Osteoblast (primary cell): ENCODE measurements at regions not wholly inside any gene's neighbourhood (a gene's known extent, or its start where the extent isn't known, plus 50 kb on each side); places are given as distances from the start of the nearest gene placed in this dataset.

Experiments
- DNase-seq: peaks from one replicate; pipeline ENCODE4 v3.0.0; 2011; ENCODE audit warnings: low spot score, mixed read lengths; ENCODE audit not compliant: insufficient read length; ENCODE audit errors: missing footprints
- H2AFZ ChIP-seq: 2 replicates; pipeline ENCODE4 v1.6.0; 2011; ENCODE audit warnings: mild to moderate bottlenecking, low read length
- H3K27ac ChIP-seq: 2 replicates; pipeline ENCODE4 v1.5.1; 2011; ENCODE audit warnings: mild to moderate bottlenecking, low read depth, low read length, moderate library complexity
- H3K27me3 ChIP-seq: 2 replicates; pipeline ENCODE4 v1.6.0; 2012; ENCODE audit warnings: mild to moderate bottlenecking, control low read depth, inconsistent platforms, low read length, moderate library complexity; ENCODE audit not compliant: insufficient read depth
- H3K36me3 ChIP-seq: 2 replicates; pipeline ENCODE4 v1.5.1; 2011; ENCODE audit warnings: mild to moderate bottlenecking, low read length, control low read depth, moderate library complexity; ENCODE audit not compliant: insufficient read depth
- H3K4me1 ChIP-seq: 2 replicates; pipeline ENCODE4 v1.5.1; 2011; ENCODE audit warnings: mild to moderate bottlenecking, low read length, control low read depth, moderate library complexity; ENCODE audit not compliant: insufficient read depth
- H3K4me2 ChIP-seq: 2 replicates; pipeline ENCODE4 v1.6.0; 2011; ENCODE audit warnings: mild to moderate bottlenecking, low read length; ENCODE audit not compliant: insufficient read depth
- H3K4me3 ChIP-seq: fragments of 200-600 bp; sonication (generic); 3 replicates; pipeline ENCODE4 v1.5.1; 2012; ENCODE audit warnings: mild to moderate bottlenecking, low read length, inconsistent platforms; ENCODE audit not compliant: insufficient read depth
- H3K79me2 ChIP-seq: 2 replicates; pipeline ENCODE4 v1.6.0; 2012; ENCODE audit warnings: mild to moderate bottlenecking, low read length, control low read depth, inconsistent platforms; ENCODE audit not compliant: insufficient read depth
- H3K9me3 ChIP-seq: 2 replicates; pipeline ENCODE4 v1.5.1; 2011; ENCODE audit warnings: low read depth, low read length, control low read depth
- H4K20me1 ChIP-seq: 2 replicates; pipeline ENCODE4 v1.6.0; 2012; ENCODE audit warnings: mild to moderate bottlenecking, low read length, control low read depth; ENCODE audit not compliant: insufficient read depth
- TF ChIP-seq, protein P1 (sequence below): IDR thresholded peaks from 2 replicates; pipeline ENCODE4 v1.5.1; 2011; ENCODE audit warnings: mild to moderate bottlenecking, low read depth, low read length, moderate library complexity; ENCODE audit errors: extremely low read depth

DNA sequence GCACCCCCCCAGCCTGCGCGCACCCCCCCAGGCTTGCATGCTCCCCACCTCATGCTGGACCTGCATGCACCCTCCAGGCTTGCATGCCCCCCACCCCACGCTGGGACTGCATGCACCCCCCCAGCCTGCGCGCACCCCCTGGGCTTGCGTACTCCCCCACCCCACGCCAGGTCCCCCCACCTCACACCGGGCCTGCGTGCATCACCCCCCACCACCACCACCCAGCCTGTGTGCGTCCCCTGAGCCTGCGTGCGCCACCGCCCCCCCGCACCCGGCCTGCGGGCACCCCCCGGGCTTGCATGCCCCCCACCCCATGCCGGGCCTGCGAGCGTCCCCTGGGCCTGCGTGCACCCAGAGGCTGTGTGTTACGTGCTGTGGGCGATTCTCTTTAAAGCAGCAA is 61.0 kb upstream of the SLCO4A1 start:
- no peak overlapping the region for H3K27ac ChIP-seq
- H3K27me3 ChIP-seq = peaks cover 50% of the 10 kb centered on the region
- no peaks in the 10 kb centered on the region for H3K79me2 ChIP-seq
- no peaks in the 10 kb centered on the region for H3K4me1 ChIP-seq
- TF ChIP-seq, protein P1, sequence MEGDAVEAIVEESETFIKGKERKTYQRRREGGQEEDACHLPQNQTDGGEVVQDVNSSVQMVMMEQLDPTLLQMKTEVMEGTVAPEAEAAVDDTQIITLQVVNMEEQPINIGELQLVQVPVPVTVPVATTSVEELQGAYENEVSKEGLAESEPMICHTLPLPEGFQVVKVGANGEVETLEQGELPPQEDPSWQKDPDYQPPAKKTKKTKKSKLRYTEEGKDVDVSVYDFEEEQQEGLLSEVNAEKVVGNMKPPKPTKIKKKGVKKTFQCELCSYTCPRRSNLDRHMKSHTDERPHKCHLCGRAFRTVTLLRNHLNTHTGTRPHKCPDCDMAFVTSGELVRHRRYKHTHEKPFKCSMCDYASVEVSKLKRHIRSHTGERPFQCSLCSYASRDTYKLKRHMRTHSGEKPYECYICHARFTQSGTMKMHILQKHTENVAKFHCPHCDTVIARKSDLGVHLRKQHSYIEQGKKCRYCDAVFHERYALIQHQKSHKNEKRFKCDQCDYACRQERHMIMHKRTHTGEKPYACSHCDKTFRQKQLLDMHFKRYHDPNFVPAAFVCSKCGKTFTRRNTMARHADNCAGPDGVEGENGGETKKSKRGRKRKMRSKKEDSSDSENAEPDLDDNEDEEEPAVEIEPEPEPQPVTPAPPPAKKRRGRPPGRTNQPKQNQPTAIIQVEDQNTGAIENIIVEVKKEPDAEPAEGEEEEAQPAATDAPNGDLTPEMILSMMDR = no peak
- H3K4me2 ChIP-seq = no peak overlapping the region
- no peak overlapping the region for H3K4me3 ChIP-seq
- no peak for DNase-seq
- no peak overlapping the region for H2AFZ ChIP-seq
- no peaks in the 10 kb centered on the region for H3K9me3 ChIP-seq
- peaks cover 2% of the 10 kb centered on the region for H4K20me1 ChIP-seq
- no peaks in the 10 kb centered on the region for H3K36me3 ChIP-seq

DNA sequence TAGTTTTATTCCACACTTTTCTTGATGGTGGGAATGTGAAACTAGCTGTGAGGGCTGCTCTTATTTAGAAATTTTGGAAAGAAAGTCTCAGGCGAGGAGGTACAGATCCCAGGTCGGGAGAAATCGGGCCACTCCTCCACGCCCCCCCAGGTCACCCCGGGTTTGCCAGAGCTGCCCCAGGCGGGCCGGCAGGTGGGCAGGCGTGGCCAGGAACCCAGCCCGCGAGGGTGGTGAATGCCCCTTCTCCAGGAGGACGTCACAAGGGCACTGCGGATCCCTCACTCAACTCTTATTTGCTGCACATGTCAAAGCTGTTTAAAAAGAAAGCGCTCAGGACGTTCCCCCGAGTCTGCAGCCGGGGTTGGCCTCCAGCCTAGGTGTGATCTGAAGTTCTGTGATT is 60.5 kb upstream of the SLCO4A1 start:
- Histone ChIP-seq H2AFZ (no peak overlapping the region), H4K20me1 (peaks cover 2% of the 10 kb centered on the region), H3K9me3 (no peaks in the 10 kb centered on the region), H3K79me2 (no peaks in the 10 kb centered on the region), H3K36me3 (no peaks in the 10 kb centered on the region), H3K27me3 (peaks cover 50% of the 10 kb centered on the region), H3K4me3 (no peak overlapping the region), H3K4me2 (no peak overlapping the region), H3K4me1 (no peaks in the 10 kb centered on the region), H3K27ac (no peak overlapping the region)
- no peak for DNase-seq
- TF ChIP-seq, protein P1 = no peak

DNA sequence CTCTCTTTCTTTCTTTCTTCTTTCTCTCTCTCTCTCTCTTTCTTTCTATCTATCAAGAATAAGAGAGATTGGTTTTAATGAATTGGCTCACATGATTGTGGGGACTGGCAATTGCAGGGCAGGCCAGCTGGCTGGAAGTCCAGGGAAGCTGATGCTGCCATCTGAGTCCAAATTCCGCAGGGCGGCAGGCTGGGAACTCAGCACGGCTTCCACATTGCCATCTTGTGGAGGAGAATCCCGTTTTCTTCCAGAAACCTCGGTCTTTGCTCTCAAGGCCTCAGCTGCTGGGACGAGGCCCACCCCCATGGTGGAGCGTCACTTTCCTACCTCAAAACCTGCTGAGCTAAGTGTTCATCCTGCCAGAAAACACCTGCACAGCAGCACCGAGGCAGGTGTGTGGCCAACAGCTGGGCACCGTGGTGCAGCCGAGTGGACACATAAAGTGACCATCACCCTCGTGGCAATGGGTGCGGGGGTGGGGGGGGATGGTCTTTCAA is 58.8 kb upstream of the SLCO4A1 start:
- Histone ChIP-seq H3K36me3 (no peaks in the 10 kb centered on the region), H2AFZ (no peak overlapping the region), H3K4me2 (no peak overlapping the region), H3K4me1 (peaks cover 9% of the 10 kb centered on the region), H4K20me1 (no peaks in the 10 kb centered on the region), H3K4me3 (no peak overlapping the region), H3K27me3 (peaks cover 41% of the 10 kb centered on the region), H3K27ac (no peak overlapping the region), H3K79me2 (no peaks in the 10 kb centered on the region), H3K9me3 (no peaks in the 10 kb centered on the region)
- DNase-seq = no peak
- TF ChIP-seq, protein P1 = no peak

DNA sequence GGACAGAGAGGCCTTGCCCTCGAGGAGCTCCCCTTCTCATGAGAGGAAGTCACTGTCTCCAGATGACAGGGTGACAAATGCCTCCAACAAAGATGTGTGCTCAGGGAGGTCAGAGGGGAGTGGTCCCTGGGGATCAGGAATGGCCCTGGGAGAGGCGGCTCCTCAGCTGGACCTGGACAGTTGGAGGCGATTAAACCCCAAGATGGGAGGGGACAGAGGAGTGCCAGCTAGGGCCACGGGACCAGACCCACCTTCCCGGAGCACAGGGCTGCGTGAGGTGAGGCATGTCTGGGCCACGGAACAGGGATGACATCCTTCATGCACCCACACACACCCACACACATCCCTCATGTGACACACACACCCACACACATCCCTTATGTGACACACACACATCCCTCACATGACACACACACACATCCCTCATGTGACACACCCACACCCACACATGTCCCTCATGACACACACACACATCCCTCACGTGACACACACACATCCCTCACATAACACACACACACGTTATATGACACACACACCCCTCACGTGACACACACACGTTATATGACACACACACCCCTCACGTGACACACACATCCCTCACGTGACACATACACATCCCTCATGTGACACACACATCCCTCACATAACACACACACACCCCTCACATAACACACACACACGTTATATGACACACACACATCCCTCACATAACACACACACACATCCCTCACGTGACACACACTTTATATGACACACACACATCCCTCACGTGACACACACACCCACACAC is 57.4 kb upstream of the SLCO4A1 start:
- Histone ChIP-seq H3K36me3 (no peaks in the 10 kb centered on the region), H3K4me2 (no peak overlapping the region), H3K27ac (no peak overlapping the region), H3K4me1 (peaks cover 23% of the 10 kb centered on the region), H3K79me2 (no peaks in the 10 kb centered on the region), H3K9me3 (no peaks in the 10 kb centered on the region), H4K20me1 (no peaks in the 10 kb centered on the region), H3K4me3 (no peak overlapping the region), H3K27me3 (peaks cover 32% of the 10 kb centered on the region), H2AFZ (no peak overlapping the region)
- no peak for DNase-seq
- TF ChIP-seq, protein P1 = no peak
